Neutrophil (primary cell): ENCODE measurements at regions not wholly inside any gene's neighbourhood (a gene's known extent, or its start where the extent isn't known, plus 50 kb on each side); places are given as distances from the start of the nearest gene placed in this dataset.

ENCODE experiments used
- H3K27ac ChIP-seq: fragments of 200-600 bp; sonication (generic); 2 replicates; pipeline ENCODE4 v1.5.1; 2016; ENCODE audit warnings: mild to moderate bottlenecking, moderate library complexity
- H3K27me3 ChIP-seq: fragments of 200-600 bp; sonication (generic); 2 replicates; pipeline ENCODE4 v1.6.0; 2016; ENCODE audit warnings: mild to moderate bottlenecking
- H3K36me3 ChIP-seq: fragments of 200-600 bp; sonication (generic); 2 replicates; pipeline ENCODE4 v1.5.1; 2017
- H3K4me1 ChIP-seq, 2 experiments: fragments of 200-600 bp in 1 of 2; sonication (generic) in 1 of 2; 1 replicate in 1 of 2; 2 replicates in 1 of 2; pipeline versions ENCODE4 v1.5.1 to v1.6.1; 2013 to 2016; ENCODE audit warnings: low read depth in 1 of 2, low read length in 1 of 2, mild to moderate bottlenecking in 1 of 2, moderate library complexity in 1 of 2; ENCODE audit not compliant: control insufficient read depth in 1 of 2, insufficient read depth in 1 of 2
- H3K4me3 ChIP-seq, 2 experiments: fragments of 200-600 bp in 1 of 2; sonication (generic) in 1 of 2; 1 replicate in 1 of 2; 2 replicates in 1 of 2; pipeline ENCODE4 v1.5.1; 2013 to 2016; ENCODE audit warnings: low read depth in 1 of 2, low read length in 1 of 2, mild to moderate bottlenecking in 1 of 2, moderate library complexity in 1 of 2
- H3K9me3 ChIP-seq: fragments of 200-600 bp; sonication (generic); 2 replicates; pipeline ENCODE4 v1.5.1; 2016
- TF ChIP-seq, protein P1 (sequence below): fragments of 200-600 bp; sonication (generic); IDR thresholded peaks from 2 replicates; pipeline ENCODE4 v1.5.1; 2016; ENCODE audit warnings: antibody characterized with exemption

DNA sequence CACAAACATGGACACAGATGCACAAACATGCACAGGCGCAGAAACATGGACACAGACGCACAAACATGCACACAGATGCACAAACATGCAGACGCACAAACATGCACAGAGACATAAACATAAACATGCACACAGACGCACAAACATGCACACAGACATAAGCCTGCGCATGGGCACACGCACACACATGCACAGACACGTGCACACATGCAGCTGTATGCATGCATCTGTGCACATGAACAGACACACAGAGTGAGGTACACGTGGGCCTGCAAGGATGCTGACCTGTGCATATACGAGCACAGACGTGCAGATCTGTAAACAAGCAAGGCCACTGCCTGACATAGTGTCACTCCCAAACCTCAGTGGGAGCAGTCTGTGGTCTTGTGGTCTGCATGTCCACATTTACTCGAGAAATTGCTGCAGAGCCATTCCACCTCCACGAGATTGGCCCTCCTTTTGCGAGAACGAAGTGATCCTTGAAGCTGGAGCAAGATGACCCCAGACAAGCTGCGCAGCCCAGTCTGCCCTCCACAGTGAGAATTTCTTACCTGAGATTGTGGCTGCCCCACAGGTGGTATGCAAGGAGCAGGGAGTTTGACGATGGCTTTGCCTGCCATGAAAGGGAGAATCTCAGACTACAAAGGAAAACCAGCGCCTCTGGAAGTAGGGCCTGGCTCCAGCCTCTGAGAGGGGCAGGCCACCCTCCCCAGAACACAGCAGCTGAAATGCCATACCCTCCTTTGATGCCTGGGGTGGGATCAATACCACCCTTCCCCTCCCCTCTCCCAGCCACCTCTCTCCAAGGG is 299.9 kb downstream of the BRD1 start:
- Histone ChIP-seq H3K9me3 (no peaks in the 10 kb centered on the region), H3K27ac (no peak overlapping the region), H3K4me1 (no peaks in the 10 kb centered on the region), H3K36me3 (no peaks in the 10 kb centered on the region), H3K4me3 (no peak overlapping the region), H3K27me3 (no peaks in the 10 kb centered on the region)
- TF ChIP-seq, protein P1, sequence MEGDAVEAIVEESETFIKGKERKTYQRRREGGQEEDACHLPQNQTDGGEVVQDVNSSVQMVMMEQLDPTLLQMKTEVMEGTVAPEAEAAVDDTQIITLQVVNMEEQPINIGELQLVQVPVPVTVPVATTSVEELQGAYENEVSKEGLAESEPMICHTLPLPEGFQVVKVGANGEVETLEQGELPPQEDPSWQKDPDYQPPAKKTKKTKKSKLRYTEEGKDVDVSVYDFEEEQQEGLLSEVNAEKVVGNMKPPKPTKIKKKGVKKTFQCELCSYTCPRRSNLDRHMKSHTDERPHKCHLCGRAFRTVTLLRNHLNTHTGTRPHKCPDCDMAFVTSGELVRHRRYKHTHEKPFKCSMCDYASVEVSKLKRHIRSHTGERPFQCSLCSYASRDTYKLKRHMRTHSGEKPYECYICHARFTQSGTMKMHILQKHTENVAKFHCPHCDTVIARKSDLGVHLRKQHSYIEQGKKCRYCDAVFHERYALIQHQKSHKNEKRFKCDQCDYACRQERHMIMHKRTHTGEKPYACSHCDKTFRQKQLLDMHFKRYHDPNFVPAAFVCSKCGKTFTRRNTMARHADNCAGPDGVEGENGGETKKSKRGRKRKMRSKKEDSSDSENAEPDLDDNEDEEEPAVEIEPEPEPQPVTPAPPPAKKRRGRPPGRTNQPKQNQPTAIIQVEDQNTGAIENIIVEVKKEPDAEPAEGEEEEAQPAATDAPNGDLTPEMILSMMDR = no peak

DNA sequence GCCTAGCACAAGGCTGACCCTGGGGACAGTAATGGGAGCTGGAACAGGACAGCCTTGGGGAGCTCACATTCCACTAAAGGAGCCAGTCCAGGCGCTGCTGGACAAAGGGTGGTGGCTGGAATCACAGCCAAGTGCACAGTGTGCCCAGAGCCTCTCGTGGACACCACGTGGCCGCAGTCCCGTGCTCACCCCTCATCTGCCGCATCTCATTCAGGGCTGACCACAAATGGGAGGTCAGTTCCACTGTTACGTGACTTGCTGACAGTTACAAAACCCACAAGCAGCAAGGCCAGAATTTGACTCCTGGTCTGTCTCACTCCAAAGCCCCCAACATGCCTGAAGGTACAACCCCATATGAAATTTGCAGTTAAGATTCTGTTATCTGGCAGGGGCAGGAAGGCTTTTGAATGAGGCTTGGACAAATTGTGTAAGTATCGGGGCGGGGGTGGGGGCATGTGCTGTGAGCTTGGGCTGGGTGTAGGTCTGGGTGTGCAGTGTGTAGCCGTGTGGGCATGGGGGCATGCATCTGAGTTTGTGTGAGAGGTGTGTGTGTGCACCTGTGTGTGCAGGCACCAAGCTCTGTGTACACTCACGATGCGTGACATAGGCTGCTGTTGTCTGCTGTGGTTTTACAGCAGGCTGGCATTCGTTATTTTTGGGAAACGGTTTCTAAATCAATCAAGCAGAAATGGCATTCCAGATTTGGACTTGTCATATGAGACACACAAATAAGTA is 301.7 kb downstream of the BRD1 start:
- Histone ChIP-seq H3K27ac (no peak overlapping the region), H3K4me3 (no peak overlapping the region)
- TF ChIP-seq, protein P1 = no peak

DNA sequence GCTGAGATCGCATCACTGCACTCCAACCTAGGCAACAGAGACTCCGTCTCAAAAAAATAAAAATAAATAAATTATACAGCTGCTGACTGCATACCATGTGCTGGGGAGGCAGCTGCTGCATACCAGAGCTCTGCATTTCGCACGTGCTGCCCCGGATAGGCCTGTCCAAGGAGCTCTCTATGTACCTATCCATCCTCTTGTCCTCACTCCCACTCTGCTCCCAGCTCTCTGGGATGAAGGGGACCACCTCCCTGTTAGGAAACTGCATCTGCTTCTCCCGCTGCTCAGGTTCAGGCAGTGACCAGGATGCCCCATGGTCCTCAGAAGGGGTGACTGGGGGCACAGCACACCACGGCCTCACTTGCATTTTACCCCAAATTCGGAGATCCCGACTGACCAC is 302.3 kb downstream of the BRD1 start:
- TF ChIP-seq, protein P1 = no peak
- no peaks in the 10 kb centered on the region for H3K27me3 ChIP-seq
- H3K4me1 ChIP-seq = no peaks in the 10 kb centered on the region
- no peaks in the 10 kb centered on the region for H3K9me3 ChIP-seq
- H3K36me3 ChIP-seq = no peaks in the 10 kb centered on the region
- H3K4me3 ChIP-seq = no peak overlapping the region
- no peak overlapping the region for H3K27ac ChIP-seq

More for the DNA sequence above, 301.7 kb downstream of the BRD1 start:
- Histone ChIP-seq H3K36me3 (no peaks in the 10 kb centered on the region), H3K9me3 (no peaks in the 10 kb centered on the region), H3K27me3 (no peaks in the 10 kb centered on the region), H3K4me1 (no peaks in the 10 kb centered on the region)

DNA sequence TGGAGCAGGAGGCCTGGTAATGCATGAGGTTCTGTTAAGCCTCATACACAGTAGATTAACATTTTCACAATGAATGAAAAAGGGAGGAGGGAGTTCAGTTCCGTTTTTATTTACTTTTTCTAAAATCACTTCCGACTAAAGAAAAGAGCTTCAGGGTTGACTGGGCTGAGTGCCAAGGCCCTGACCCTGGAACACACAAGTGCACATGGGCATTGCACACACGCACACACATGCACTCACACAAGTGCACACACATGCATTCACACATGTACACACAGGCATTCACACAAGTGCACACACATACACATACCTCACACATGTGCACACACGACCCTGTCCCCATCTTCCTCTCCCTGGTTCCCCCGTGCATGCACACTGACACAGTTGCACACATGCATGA is 303.3 kb downstream of the BRD1 start:
- no peak overlapping the region for H3K4me3 ChIP-seq

DNA sequence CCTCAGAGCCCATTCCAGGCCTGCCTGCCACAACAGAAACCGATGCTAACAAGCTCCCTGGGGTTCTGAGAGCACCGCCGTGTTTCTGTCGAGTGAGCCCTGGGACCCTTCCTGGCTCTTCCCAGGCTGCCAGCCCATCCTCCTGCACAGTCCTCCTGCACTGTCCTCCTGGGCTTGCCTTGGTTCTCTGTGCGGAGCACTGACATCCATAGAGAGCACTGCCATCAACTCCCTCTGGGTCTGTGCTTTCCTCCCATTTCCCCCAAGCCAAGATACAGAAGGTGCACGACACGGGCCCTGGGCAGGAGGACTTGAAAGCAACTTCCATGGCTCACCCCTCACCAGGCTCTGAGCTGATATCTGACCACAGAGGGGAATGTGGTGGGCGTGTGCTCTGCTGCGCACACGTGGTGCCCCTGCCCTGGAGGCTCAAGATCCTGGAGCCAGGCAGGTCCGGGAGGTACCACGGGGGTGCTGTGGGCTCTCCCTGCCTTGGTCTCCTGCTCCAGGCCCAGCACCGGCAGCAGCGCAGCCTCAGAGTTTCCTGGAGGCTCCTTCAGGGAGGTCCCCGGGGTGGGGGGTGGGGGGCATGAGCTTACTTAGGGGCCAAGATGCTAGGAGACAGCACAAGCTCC is 304.2 kb downstream of the BRD1 start:
- TF ChIP-seq, protein P1 = no peak
- no peaks in the 10 kb centered on the region for H3K36me3 ChIP-seq

More for the DNA sequence above, 303.3 kb downstream of the BRD1 start:
- no peaks in the 10 kb centered on the region for H3K4me1 ChIP-seq
- TF ChIP-seq, protein P1 = no peak
- H3K9me3 ChIP-seq = no peaks in the 10 kb centered on the region
- H3K36me3 ChIP-seq = no peaks in the 10 kb centered on the region
- H3K27ac ChIP-seq = no peak overlapping the region
- H3K27me3 ChIP-seq = peaks cover 4% of the 10 kb centered on the region

More for the DNA sequence above, 304.2 kb downstream of the BRD1 start:
- Histone ChIP-seq H3K4me3 (no peak overlapping the region), H3K9me3 (no peaks in the 10 kb centered on the region), H3K4me1 (no peaks in the 10 kb centered on the region), H3K27ac (no peak overlapping the region), H3K27me3 (peaks cover 13% of the 10 kb centered on the region)
